Chondrocyte (in vitro differentiated cells): ENCODE measurements at regions not wholly inside any gene's neighbourhood (a gene's known extent, or its start where the extent isn't known, plus 50 kb on each side); places are given as distances from the start of the nearest gene placed in this dataset.

Experiments used
- DNase-seq: peaks from one replicate; pipeline ENCODE4 v3.0.0; 2021; ENCODE audit warnings: mixed read lengths, low spot score
- H3K27ac Mint-ChIP-seq: one replicate; pipeline ENCODE4 v1.8.0; 2021; ENCODE audit warnings: mild to moderate bottlenecking, moderate library complexity, mixed read lengths; ENCODE audit not compliant: unreplicated experiment
- H3K27me3 Mint-ChIP-seq: 2 replicates; pipeline ENCODE4 v1.8.0; 2021; ENCODE audit warnings: low read depth, mixed read lengths
- H3K36me3 Mint-ChIP-seq: 2 replicates; pipeline ENCODE4 v1.8.0; 2021; ENCODE audit warnings: low read depth, mixed read lengths
- H3K4me1 Mint-ChIP-seq: 2 replicates; pipeline ENCODE4 v1.8.0; 2021; ENCODE audit warnings: low read depth, mild to moderate bottlenecking, mixed read lengths
- H3K4me3 Mint-ChIP-seq: one replicate; pipeline ENCODE4 v1.8.0; 2021; ENCODE audit warnings: mild to moderate bottlenecking, moderate library complexity, mixed read lengths; ENCODE audit not compliant: unreplicated experiment
- H3K9me3 Mint-ChIP-seq: 2 replicates; pipeline ENCODE4 v1.8.0; 2021; ENCODE audit warnings: low read depth, mixed read lengths
- CTCF ChIP-seq: fragments of 200-600 bp; sonication (generic); IDR thresholded peaks from 2 replicates; pipeline ENCODE4 v1.5.0; 2021; ENCODE audit warnings: antibody characterized with exemption, mild to moderate bottlenecking, moderate library complexity

- Mint-ChIP-seq H3K4me1 (no peaks in the 10 kb centered on the region), H3K36me3 (peaks cover 3% of the 10 kb centered on the region), H3K27me3 (no peaks in the 10 kb centered on the region), H3K9me3 (peaks cover 5% of the 10 kb centered on the region), H3K4me3 (no peak overlapping the region), H3K27ac (no peak overlapping the region)
- no peak for DNase-seq
- TF ChIP-seq CTCF, result no peak
Observed at GRCh38 chr2:150020221-150020620, 432.6 kb upstream of the MMADHC start.

- Mint-ChIP-seq H3K4me3 (no peak overlapping the region), H3K36me3 (peaks cover 3% of the 10 kb centered on the region), H3K27me3 (no peaks in the 10 kb centered on the region), H3K27ac (no peak overlapping the region), H3K9me3 (peaks cover 5% of the 10 kb centered on the region), H3K4me1 (no peaks in the 10 kb centered on the region)
- no peak for TF ChIP-seq CTCF
- DNase-seq, result no peak
Observed at GRCh38 chr2:150019063-150019462, 431.5 kb upstream of the MMADHC start.

- Mint-ChIP-seq H3K27me3 (no peaks in the 10 kb centered on the region), H3K27ac (no peak overlapping the region), H3K4me3 (no peak overlapping the region), H3K9me3 (peaks cover 5% of the 10 kb centered on the region), H3K36me3 (peaks cover 3% of the 10 kb centered on the region), H3K4me1 (peaks cover 30% of the 10 kb centered on the region)
- no peak for TF ChIP-seq CTCF
- DNase-seq, result no peak
Observed at GRCh38 chr2:150012986-150013385, 425.4 kb upstream of the MMADHC start.

- no peak for DNase-seq
- H3K27me3 Mint-ChIP-seq, result no peaks in the 10 kb centered on the region
Observed at GRCh38 chr2:150011161-150011730, 423.7 kb upstream of the MMADHC start.

GRCh38 chr2:150008901-150009300, 421.3 kb upstream of the MMADHC start:
- Mint-ChIP-seq H3K36me3 (no peaks in the 10 kb centered on the region), H3K4me3 (no peak overlapping the region), H3K9me3 (no peaks in the 10 kb centered on the region), H3K27ac (no peak overlapping the region), H3K4me1 (peaks cover 30% of the 10 kb centered on the region), H3K27me3 (no peaks in the 10 kb centered on the region)
- no peak for DNase-seq
- no peak for TF ChIP-seq CTCF

More at GRCh38 chr2:150011161-150011730, 423.7 kb upstream of the MMADHC start:
- Mint-ChIP-seq H3K4me3 (no peak overlapping the region), H3K36me3 (peaks cover 3% of the 10 kb centered on the region), H3K9me3 (peaks cover 5% of the 10 kb centered on the region), H3K4me1 (peaks cover 30% of the 10 kb centered on the region), H3K27ac (no peak overlapping the region)
- no peak for TF ChIP-seq CTCF
